HG03439 (cell line): ENCODE measurements at regions not wholly inside any gene's neighbourhood (a gene's known extent, or its start where the extent isn't known, plus 50 kb on each side); places are given as distances from the start of the nearest gene placed in this dataset.
"Not testable (repeated sequence)": the region's sequence is repeated elsewhere in the genome, so short reads cannot be mapped to it uniquely, and the experiment has no call there.

Experiments
- ATAC-seq: cut with Tn5 transposase; IDR thresholded peaks from one replicate; pipeline ENCODE4 v1.9.1; 2021; ENCODE audit warnings: mild to moderate bottlenecking, moderate library complexity; ENCODE audit not compliant: unreplicated experiment

DNA sequence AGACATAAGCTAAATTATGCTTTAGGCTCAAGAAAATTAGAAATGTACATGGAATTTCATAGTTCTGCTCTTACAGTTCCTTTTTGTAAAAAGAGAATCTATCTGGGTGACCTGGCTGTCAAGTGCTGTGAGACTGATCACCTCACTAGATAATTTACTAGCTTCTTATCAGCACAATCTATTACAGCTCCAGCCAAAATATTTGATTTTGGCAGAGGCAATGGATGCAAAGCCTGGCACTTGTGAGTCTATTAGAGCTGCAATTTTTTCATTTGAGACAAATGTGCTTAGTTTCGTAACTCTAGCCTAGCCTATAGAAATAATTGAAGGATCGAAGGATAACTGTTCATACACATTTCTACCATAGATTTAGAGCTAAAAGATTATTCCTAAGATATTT, 927.5 kb downstream of the SLC6A15 start:
- ATAC-seq = no peak

- ATAC-seq = no peak
These were observed 932.2 kb downstream of the SLC6A15 start for GRCh38 chr12:83980398-83980797.

DNA sequence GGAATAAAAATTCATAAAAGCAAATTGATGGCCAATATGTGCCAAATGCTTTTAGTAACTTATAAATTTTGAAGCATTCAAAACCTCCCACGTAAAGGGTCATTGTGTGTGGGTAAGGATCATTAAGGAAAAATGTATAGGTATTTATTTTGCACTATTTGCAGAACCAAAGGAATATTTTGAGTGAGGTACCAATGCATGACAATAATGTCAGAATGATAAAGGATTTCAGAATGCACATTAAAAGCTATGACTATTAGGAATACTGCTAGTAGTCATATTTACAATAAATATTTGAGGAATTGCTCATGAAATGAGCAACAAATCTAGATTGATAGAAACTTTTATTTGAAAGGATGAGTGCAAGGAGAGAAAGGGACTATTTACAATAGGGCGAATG, 932.8 kb downstream of the SLC6A15 start:
- no peak for ATAC-seq

GRCh38 chr12:83971781-83972180, 940.8 kb downstream of the SLC6A15 start:
- no peak for ATAC-seq

DNA sequence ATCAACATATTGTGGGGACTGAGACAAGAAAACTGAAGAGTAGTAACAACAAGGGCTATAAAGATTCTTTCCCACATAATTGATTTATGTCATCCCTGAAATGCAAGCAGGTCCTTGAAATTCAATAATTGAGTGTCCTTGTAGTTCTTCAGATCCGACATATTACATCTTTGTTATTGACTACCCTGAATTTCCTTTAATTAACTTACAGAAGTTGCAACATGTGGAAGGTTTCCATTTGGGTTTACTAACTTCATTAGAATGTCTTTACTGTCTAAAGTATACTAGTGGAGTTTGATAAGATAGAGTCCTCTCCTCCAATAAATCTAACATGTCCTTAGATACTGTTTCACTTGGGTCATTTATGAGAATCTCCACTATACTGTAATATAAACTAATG, 951.8 kb downstream of the SLC6A15 start:
- ATAC-seq = no peak

- no peak for ATAC-seq
These were observed 953.6 kb downstream of the SLC6A15 start for GRCh38 chr12:83958997-83959396.

- ATAC-seq = no peak
These were observed 957.5 kb downstream of the SLC6A15 start for GRCh38 chr12:83954956-83955601.

GRCh38 chr12:83954071-83954789, 958.4 kb downstream of the SLC6A15 start:
- ATAC-seq = no peak

DNA sequence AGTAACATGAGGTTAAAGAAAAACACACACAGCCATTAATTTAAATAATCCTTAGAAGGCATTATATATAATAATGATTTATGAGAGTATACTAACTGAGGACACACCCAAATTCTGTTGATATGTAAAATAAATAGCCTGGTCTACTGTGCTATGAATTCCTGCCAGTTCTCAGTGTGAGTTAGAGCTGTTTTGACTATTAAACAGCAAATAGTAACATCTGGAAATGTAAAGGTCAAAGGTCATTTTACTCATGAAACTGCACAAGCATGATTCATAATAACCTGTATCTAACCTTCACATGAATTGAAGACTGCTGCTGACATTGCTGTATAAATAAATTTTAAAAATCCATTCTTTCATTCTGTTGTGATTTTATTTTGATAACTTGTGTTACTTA, 966.7 kb downstream of the SLC6A15 start:
- no peak for ATAC-seq

DNA sequence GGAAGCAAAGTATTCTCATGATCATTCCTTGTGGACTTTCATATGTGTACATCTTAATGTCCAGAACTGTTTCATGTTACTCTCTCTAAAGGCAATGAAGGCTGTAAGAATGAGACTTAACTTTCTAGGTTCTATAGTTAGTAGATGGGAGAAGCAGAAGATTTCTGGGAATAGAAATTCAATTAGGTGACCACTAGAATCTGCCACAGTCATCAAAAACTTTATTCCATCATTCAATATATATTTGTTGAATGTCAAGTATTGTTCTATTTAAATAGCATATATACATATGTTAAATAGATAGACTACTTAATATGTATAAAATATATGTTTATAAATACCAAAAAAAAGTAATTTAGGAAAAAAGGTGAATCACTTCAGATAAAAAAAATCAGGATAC, 972.9 kb downstream of the SLC6A15 start:
- ATAC-seq = no peak

- ATAC-seq = no peak
These were observed 979.0 kb downstream of the SLC6A15 start for GRCh38 chr12:83933615-83934014.

GRCh38 chr12:83932011-83932410, 980.6 kb downstream of the SLC6A15 start:
- ATAC-seq = no peak

- ATAC-seq = no peak
These were observed 981.1 kb downstream of the SLC6A15 start for GRCh38 chr12:83931451-83931850.

DNA sequence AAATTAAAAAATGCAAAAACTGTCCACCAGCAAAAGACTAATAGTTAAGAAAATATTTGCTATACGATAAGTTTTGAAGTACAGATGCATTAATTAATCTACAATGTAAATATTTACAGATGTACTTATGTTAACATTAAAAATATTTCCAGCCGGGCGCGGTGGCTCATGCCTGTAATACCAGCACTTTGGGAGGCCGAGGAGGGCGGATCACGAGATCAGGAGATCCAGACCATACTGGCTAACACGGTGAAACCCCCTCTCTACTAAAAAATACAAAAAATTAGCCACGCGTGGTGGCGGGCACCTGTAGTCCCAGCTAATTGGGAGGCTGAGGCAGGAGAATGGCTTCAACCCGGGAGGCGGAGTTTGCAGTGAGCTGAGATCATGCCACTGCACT, 982.8 kb downstream of the SLC6A15 start:
- not testable (repeated sequence) for ATAC-seq

GRCh38 chr12:83920821-83921547, 991.6 kb downstream of the SLC6A15 start:
- no peak for ATAC-seq

- no peak for ATAC-seq
These were observed 993.5 kb downstream of the SLC6A15 start for GRCh38 chr12:83919081-83919480.

GRCh38 chr12:83904175-83904574, 1008.4 kb downstream of the SLC6A15 start:
- no peak for ATAC-seq

GRCh38 chr12:83896416-83896815, 1016.2 kb downstream of the SLC6A15 start:
- ATAC-seq = no peak

DNA sequence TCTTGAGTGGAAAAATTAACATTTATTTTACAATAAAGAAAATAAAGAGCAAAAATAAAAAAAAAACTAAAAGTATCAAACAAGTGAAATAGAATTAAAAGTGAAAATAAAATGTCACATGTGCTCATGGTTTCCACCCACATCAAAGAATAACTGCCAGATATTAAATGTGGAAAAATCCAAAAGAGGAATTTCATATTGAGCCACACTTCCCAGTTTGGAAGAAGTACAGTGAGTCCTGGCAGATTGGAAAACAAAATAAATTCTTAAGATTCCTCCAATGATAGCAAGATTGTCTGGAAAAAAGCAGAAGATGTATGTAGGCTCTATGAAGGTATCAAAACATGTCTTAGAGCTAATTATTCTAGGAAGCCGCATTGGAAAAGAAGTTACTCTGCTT, 1019.5 kb downstream of the SLC6A15 start:
- no peak for ATAC-seq

DNA sequence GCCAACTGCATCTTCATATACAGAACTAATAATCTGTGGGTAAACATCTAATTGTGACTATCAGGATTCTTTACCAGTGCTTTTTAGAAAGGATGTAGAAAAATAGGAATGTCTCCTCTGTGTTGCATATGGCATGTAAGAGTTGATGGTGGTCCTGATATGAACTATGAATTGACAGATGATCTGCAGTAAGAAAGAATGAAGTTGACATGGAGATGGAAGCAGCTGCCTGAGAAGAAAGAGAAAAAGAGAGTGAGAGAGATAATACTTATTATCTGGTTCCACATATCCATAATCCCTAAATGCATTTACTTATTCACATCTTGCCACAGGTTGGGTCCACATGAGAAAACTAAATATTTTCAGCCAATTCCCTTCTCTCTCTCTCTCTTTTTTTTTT, 1022.9 kb downstream of the SLC6A15 start:
- ATAC-seq = no peak

GRCh38 chr12:83886479-83886878, 1026.1 kb downstream of the SLC6A15 start:
- no peak for ATAC-seq
